Skin epidermis (tissue), 12 donors: ENCODE measurements at regions not wholly inside any gene's neighbourhood (a gene's known extent, or its start where the extent isn't known, plus 50 kb on each side); places are given as distances from the start of the nearest gene placed in this dataset.

Experiments
- H3K27ac ChIP-seq, 21 experiments: fragments of 200-600 bp; sonication (generic) in 11 of 21; one replicate each; pipeline ENCODE4 v1.5.0; 2020; ENCODE audit warnings: mild to moderate bottlenecking in 3 of 21, inconsistent platforms in 2 of 21, moderate library complexity in 2 of 21
- H3K4me3 ChIP-seq, 7 experiments: fragments of 200-600 bp; sonication (generic) in 2 of 7; one replicate each; pipeline ENCODE4 v1.5.0; 2020; ENCODE audit warnings: inconsistent platforms in 2 of 7, mild to moderate bottlenecking in 2 of 7, moderate library complexity in 1 of 7

DNA sequence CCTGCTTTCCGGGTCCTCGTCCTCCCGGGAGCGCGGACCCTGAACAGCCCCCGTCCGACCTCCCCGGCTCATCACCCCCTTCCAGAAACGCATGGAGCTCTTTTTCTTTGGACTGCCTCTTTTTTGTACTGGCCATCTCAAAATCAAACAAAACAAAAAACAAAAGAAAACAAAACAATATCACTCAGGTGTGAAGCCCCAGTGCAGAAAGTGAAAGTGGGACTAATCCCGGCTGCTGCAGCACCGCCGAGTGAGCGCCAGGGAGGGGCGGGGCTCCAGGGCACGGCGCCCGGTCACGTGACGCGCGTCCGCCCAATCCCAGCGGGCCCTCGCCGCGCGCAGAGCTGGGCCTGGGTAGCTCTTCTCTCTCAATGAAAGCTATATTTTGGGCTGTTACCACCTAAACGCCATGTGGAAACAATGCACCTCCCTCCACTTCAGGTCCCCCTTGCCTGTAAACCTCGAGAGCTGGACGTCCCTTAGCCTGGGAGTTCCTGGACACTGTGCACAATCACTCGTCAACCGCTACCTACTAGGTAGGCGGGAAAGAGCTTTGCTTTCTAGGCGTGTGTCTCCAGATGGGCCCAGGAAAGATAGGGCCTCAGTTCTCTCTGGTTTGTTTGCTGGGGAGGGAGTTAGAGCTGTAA, 93.7 kb upstream of the PRDM1 start:
- peak overlapping the region in 20 of 21 experiments; percentile 20 to 97 (median 77) for H3K27ac ChIP-seq
- H3K4me3 ChIP-seq = peak overlapping the region; percentile 48 to 82 (median 62)

DNA sequence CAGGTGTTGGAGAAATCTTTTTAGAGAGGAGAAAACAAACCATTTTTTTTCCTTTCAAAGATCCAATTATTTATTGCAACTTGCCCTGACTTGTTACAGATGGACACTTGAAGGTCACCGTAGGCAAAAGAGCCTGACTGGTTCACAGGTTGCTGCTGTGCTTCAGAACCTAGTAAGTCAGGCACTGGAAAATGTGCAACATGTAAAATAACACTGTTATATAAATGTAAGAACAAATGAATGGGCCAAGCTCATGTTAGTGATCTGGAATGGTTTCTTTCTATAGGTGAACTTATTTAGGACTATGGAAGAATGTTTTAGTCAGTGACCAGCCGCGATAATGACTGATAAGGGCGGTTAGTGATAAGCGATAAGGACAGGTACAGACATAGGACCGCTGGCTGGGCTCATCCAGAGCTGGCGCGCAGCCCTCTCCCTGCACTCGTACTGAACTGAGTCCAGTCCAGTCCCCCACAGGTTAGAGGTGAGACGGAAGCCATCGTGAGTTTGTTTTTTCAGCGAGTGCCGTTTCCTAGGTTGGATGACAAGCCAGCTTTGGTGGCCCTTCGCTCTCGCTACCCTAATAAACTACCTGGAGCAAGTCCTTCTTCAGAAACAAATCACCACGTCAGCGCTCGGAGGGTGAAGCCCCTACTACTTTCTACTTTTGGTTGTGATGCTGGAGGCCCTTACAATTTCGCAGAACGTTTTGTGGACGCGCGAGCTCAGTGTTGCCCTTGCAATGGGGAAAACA, 94.4 kb upstream of the PRDM1 start:
- H3K4me3 ChIP-seq = peak overlapping the region; percentile 48 to 82 (median 62)
- peak overlapping the region in 19 of 21 experiments; percentile 20 to 97 (median 78) for H3K27ac ChIP-seq

DNA sequence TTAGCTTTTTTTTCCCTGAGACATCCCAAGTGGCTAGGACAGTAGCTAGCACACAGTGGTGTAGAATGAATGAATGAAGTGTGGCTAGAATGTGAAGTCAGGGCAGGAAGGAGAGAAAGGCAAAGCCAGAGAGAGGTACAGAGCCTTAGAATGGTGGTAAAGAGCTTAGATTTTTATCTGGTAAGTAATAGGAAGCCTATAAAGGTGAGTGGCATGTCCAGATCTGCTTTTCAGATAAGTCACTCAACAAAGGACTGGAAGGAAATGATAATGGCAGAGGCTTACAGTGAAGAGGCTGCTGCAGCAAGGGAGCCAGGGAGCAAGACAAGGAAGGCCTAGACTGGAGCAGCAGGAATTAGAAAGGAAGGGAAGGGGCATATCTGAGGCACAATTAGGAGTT, 96.0 kb upstream of the PRDM1 start:
- Histone ChIP-seq H3K4me3 (no peak overlapping the region), H3K27ac (no peak overlapping the region)

DNA sequence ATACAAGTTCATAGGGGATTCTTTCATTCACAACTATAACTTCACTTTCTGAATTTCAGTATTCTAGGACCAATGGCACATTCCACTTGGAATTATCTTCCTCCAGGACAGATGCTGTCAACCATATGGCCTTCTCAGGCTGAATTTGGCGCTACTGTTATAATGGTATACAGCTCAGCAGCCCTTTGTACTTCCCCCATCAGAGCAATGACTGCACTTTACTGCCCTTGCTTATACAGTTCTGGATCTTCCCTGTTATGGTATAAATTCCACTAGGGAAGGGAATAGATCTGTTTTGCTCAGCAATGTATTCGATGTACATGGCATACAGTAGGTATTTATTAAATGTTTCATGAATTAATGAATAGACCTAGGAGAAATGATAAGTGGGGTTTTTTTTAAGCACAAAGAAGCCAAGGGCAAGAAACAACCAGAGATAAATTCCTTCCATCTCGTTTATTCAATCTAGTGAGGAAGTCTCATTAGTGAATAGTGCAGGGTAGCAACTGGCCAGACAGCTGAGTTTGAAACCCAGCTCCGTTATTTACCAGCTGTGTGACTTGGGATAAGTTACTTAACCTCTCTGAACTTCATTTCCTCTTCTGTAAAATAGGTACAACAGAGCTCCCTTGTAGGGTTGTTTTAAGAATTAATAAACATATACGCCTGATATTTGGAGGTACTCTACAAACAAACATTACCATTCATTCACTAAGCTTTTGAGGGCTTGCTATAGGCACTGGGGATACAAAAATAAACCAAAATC, 97.1 kb upstream of the PRDM1 start:
- Histone ChIP-seq H3K4me3 (no peak overlapping the region), H3K27ac (peak overlapping the region in 2 of 21 experiments; percentile 24 to 33)

DNA sequence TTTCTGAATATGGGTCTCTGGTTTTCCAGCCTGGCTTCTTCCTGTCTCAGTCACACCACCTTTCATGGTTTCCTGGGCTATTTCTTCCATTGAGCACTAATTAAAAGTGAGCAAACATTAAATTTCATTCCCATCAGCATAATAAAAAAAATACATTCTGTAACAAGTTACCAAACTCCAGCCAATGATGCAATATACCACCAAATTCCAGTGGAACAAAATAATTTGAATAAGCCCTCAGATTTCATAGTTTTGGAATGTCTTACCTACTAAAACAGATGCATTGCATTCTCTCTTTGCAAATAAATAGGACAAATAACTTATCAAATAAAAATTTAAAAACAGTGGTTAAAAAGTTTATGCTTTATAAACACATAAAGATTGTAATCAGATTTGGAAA, 97.8 kb upstream of the PRDM1 start:
- Histone ChIP-seq H3K4me3 (no peak overlapping the region), H3K27ac (peak overlapping the region in 2 of 21 experiments; percentile 9 to 24)

DNA sequence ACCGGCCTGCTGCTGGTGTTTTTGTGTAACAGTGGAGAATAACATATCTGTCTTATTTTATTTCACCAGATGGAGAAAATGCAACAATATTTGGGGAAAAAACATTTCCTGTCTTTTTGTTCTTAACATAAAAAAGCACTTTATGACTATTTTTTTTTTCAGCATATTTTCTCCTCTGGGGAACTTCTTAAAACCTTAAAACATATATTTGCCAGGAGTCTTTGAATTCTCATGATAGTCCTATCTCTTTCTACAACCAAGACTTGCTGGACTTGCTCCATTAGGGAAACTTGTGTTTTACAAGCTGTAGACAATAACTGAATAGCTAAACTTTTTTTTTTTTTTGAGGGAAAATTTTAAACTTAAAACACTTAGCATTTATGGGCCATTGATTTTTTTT, 98.6 kb upstream of the PRDM1 start:
- H3K27ac ChIP-seq = no peak overlapping the region
- H3K4me3 ChIP-seq = no peak overlapping the region

DNA sequence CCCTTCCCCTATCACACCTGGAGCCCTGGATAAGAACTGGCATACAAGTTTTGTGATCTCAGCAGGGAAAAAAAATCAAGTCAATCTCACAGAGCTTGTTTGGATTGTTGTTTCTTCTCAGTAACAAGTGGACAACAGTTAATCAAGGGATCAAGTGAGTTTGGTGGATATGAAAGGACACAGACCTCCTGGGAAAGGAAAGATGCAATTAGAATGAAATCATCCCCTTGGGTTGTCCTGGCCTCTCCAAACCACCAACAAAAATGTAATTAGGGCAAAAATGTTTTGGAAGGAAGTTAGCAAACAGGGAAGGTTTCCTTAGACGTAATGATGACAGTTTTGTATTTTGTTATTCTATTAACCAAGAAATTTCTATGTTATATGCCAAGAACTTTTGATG, 99.1 kb upstream of the PRDM1 start:
- H3K27ac ChIP-seq = no peak overlapping the region
- no peak overlapping the region for H3K4me3 ChIP-seq

DNA sequence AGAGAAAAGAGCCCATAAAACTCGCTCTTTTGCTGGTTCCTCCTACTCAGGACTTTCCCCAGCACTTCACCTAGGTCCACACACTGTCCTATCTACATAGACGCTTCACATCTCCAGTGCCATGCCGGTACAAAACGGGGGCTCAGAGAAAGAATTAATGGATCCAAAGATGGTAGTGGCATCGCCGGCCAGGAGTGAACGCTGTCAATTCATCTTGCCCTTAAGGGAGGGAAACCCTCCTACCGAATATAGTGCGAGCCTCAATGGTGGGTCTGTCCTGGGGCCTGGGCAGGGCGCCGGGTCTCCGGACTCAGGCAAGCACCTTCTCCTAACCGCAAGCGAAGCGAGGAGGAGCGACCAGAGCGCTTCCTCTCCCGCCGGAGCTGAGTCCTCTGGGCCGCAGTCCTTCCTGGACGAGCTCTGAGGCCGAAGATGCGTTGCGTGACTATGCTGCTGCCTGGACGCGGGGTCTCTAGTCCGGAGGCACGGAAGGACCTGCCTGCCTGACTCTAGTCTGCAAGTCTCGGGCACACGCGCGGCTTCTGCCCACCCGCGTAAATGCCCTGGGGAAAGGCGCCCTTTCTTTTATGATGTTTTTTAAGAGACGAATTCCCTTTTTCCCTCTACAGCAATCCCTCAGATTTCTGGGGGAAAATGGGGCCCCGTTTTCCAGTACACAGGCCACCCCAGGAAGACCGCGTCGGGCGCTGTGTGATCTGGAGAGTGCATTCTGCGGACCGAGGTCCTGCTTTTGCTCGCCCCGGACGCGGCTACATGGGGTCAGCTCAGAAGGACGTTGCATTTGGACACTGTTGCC, 100.1 kb upstream of the PRDM1 start:
- H3K4me3 ChIP-seq = peak overlapping the region in 2 of 7 experiments; percentile 2 to 4

DNA sequence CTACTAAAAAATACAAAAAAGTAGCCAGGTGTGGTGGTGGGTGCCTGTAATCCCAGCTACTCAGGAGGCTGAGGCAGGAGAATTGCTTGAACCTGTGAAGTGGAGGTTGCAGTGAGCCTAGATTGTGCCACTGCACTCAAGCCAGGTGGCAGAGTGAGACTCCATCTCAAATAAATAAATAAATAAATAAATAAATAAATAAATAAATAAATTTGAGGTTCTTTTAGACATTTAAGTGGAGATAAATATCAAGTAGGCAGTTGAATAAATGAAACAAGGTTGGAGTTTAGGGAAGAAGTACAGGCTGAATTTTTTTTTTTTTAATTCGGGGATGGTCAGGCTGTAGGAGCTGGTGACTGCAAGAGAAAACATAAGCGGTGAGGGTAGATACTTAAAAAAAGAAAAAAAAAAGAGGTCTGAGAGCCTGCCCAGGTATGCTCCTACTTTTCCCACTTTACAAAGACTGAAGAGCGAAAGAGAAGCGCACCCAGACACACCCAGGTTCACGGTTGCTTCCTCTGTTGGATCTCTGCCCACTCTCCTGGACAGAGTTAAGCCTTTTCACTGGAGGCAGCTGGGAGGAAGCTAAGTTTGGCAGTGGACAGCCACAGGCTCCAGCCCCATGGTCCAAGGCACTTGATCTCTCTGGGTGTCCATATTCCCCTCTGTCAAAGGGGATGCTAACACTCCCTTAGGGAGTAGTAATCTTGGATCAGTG, 100.9 kb upstream of the PRDM1 start:
- no peak overlapping the region for H3K27ac ChIP-seq
- no peak overlapping the region for H3K4me3 ChIP-seq

More for the DNA sequence above, 100.1 kb upstream of the PRDM1 start:
- H3K27ac ChIP-seq = peak overlapping the region in 1 of 21 experiments; percentile 38

DNA sequence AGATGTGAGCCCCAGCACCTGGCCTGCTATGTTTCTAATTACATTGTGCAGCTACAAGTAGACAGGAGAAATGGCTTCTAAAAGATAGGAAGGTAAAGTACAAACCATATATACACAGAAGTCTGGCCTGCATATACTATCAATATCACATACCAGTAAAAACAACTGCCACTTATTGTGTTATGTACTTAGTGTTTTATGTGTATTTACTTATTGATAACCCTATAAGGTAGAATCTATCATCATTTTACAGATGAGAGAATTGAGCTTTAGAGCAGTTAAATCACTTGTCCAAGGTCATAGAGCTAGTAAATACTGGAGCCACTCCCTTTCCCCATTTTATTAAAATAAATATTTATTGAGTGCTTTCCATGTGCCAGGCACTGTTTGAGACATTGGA, 102.4 kb upstream of the PRDM1 start:
- no peak overlapping the region for H3K4me3 ChIP-seq
- H3K27ac ChIP-seq = no peak overlapping the region

DNA sequence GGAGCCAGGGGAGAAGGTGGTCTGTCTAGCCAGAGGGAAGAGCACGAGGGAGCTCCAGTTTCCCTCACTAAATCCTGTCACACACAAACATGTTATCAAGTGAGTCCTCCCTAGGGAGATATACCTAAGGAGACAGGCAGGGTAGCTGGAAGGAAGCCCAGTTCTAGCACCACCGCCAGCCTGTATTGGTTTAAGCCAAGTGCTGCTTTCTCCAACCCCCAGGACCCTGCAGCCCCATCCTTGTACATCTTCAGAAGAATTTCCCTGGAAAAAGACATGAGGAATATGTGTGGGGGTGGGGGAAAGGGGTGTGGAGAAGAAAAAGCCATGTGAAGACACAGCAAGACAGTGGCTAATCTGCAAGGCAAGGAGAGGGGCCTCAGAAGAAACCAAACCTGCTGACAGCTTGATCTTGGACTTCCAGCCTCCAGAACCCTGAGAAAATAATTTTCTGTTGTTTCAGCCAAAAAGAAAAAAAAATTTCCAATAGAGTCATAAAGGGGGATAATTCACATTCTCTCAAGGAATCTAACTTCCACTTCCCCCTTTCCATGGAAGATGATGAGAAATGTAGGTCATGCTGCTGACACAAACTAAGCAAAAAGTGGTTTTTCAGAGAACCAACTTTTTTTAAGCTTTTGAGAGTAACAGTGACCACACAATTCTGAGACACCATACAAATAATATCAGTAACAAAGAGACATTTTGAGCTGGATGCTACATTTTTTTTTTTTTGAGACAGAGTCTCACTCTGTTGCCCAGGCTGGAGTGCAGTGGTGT, 103.2 kb upstream of the PRDM1 start:
- H3K27ac ChIP-seq = no peak overlapping the region
- H3K4me3 ChIP-seq = no peak overlapping the region

DNA sequence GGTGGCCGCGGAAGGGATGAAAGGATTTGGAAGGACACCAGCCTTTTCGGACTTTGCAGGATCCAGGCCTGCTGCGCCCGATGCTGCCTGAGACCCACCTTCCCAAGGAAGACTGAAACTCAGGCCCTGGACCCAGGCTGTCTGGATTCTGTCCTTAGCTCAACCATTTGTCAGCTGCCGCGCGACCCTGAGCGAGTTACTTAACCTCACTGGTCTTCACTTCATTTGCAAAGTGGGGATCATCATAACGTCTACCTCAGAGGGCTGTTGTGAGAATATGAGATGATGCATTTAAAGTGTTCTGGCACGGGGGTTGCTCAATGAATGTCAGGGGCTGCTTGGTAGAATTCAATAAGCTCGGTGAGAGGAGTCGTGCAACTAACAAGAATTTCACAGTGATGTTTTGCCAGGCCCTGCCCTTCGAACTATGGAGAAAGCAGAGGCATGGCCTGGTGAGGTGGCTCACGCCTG, 104.2 kb upstream of the PRDM1 start:
- peak overlapping the region in 6 of 21 experiments; percentile 7 to 65 (median 31) for H3K27ac ChIP-seq
- peak overlapping the region in 6 of 7 experiments; percentile 31 to 46 (median 38) for H3K4me3 ChIP-seq

DNA sequence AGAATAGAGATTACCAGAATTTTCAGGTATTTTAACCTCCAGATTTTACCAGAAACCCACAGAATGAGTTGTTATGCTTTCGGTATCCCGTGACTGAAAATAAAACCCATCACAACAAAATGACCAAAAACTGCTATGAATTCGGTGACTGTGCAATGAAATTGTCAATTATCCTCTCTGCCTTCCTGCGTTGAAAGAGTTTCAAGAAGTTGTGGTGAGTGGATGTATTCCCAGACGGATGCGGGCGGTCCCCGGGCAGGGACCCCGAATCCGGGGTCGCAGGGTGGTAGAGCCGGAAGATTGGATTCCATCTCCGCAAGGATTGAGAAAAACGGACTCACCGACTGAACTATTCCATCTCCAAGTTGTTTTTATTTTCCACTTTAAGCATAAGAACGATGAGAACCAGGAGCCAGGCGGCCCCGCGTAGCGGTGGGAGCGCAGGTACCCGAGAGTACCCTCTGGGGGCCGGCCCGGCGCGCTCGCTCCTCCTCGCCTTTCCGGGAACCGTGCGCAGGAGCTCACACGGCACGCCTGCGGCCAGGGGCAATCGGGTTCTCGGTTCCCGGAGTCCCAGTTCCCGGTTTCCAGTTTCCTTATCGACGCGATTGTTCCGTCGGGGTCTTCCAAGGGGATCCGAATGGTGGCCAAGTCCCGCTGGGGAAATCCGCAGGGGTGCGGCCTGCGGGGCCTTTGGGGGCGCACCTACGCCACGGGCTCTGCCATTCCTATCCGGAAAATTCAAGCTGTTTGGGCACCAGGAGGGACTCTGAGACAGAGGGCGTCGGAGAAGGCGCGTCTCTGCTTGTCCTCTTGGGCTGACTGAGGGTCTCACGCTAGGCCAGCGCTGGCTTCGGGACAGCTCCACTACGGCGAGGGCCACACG, 104.9 kb upstream of the PRDM1 start:
- Histone ChIP-seq H3K27ac (peak overlapping the region in 11 of 21 experiments; percentile 7 to 67 (median 52)), H3K4me3 (peak overlapping the region; percentile 31 to 46 (median 37))

DNA sequence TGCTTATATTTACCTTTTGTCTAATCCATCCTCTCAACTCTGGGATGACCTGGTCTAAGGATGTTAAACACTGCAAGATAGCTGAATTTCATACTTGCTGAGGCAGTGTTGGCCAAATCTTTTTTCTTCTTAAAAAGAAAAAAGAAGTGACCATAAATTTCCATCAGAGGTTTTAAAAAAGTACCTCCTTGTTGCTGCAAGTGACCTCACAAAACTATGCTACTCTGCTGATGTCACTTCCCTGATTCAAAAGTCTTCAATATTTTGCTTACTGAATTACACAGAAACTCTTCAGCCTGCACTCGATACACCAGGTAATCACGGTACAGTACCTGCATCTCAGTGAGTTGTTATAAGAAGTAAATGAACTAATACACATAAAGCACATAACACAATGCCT, 107.2 kb upstream of the PRDM1 start:
- no peak overlapping the region for H3K27ac ChIP-seq
- no peak overlapping the region for H3K4me3 ChIP-seq

DNA sequence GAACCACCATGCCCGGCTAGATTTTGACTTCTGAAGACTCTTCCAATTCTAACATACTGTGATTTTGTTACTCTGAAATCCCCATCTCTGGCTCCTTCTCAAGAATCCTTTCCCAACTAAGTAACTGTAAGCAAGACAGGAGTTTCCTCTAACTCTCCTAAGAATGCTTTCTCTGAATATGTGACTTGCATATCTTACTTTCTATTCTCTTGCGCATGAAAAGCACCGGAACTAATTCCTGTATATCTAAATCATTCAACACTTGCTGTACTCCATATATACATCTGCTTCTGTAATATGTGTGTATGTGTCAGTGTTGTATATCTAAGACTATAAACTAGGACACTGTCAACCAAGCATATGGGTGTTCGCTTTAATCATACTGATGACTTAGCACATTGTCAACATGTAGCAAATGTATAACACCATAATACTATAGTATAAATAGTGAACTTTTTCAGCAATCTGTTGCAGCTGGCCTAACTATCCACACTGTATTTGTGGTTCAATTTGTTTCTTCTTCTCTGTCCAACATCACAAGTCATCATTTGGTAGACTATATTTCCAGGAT, 108.1 kb upstream of the PRDM1 start:
- no peak overlapping the region for H3K27ac ChIP-seq
- no peak overlapping the region for H3K4me3 ChIP-seq

DNA sequence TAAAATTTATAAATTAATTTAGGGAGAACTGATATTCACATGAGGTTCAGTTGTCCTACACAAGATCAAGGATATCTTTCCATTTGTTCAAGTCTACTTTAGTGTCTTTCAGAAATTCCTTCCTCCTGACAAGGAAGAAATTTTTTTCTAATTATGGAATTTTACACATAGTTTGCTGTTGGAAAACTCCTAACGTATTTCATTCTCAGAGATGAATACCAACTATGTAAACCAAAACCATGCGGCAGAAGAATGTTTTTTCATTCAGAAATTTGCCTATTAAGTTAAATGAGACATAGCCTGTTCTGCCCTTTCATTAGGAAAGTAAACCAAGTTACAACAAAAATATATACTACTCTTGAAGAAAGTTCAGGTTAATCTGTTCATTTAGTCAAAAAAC, 111.2 kb upstream of the PRDM1 start:
- H3K27ac ChIP-seq = no peak overlapping the region
- no peak overlapping the region for H3K4me3 ChIP-seq

DNA sequence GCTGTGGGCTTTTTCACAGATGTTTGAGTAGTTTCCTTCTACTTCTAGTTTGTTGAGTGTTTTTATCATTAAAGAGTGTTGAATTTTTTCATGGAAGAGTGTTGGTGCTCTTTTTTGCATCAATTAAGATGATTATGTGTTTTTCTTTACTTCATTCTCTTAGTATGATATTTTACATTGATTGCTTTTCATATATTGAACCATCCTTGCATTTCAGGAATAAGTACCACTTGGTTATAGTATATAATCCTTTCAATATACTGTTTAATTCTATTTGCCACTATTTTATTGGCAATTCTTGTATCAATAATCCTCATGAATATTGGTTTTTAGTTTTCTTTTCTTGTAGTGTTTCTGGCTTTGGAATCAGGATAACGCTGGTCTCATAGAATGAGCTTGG, 113.7 kb upstream of the PRDM1 start:
- no peak overlapping the region for H3K4me3 ChIP-seq
- no peak overlapping the region for H3K27ac ChIP-seq
